HG03025 (cell line): ENCODE measurements at regions not wholly inside any gene's neighbourhood (a gene's known extent, or its start where the extent isn't known, plus 50 kb on each side); places are given as distances from the start of the nearest gene placed in this dataset.

Source experiments
- ATAC-seq: cut with Tn5 transposase; IDR thresholded peaks from one replicate; pipeline ENCODE4 v1.9.1; 2021; ENCODE audit warnings: mild to moderate bottlenecking, moderate library complexity; ENCODE audit not compliant: unreplicated experiment, low FRiP score

GRCh38 chr2:102078773-102079172 is 63.8 kb upstream of the IL1R1 start:
- no peak for ATAC-seq

DNA sequence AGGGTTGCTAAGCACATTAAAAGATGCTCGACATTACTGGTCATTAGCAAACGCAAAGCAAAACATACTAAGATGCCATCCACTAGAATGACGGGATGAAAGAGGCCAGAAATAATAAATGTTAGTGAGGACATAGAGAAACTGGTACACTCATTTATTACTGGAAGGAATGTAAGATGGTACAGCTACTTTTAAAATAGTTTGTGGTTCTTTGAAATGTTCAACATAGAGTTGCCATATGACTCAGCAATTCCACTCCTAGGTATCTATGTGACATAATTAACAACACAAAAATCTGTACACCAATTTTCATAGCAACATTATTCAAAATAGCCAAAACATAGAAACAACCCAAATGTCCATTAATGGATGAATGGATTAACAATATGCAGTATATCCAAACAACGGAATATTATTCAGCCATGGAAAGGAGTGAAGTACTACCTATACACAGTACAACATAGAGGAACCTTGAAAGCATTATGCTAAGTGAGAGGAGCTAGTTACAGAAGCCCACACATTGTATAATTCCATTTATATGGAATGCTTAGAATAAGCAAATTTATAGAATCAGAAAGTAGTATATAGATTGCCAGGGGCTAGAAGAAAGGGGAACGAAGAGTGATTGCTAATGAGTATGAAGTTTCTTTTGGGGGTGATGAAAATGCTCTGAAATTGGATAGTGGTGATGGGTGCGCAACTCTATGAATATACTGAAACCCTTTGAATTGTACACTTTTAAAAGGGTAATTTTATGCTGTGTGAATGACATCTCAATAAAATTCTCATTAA is 61.9 kb upstream of the IL1R1 start:
- ATAC-seq, result no peak

- ATAC-seq, result no peak
Observed at GRCh38 chr2:102081243-102081522, 61.4 kb upstream of the IL1R1 start.

- ATAC-seq, result no peak
Observed at GRCh38 chr2:102081606-102082005, 60.9 kb upstream of the IL1R1 start.

DNA sequence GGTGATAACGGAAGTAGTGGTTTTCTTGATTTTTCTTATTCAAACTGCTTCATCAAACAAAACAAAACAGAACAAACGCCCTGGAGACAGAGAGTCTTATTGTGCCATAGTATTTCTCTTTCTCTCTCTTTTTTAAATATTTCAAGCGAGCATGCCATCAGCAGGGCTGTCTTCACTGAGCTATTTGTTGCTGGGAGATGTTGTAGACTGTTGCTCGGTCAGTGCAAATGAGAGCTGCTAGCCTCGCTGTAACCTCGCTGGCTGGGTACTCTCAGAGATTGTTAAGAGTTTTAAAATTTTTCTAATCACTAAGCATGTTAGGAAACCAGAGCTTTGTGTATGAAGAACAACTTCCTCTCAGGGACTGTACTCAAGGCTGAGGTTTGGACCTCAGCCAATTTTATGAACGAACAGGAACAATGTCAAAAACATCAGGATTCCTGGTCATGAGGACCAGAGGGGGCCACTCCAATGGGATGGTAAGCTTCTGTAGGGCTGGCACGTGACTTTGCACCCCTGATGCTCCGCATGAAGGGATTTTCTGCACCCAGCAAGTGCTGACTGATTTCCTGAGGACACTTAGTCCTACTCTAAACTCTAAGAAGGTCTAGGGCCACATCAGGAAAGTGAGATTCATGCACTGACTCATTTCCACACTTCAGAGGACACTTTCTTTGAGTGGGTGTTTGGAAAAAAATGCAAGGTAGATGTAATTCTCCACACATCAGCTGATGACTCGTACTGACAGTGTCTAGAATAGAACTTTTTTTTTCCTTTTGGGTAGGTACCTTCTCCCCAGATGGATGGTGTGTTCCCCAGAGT is 59.8 kb upstream of the IL1R1 start:
- peak; percentile 79 for ATAC-seq

GRCh38 chr2:102083393-102083703 is 59.2 kb upstream of the IL1R1 start:
- peak; percentile 32 for ATAC-seq

- ATAC-seq, result no peak
Observed at GRCh38 chr2:102084651-102085050, 57.9 kb upstream of the IL1R1 start.

DNA sequence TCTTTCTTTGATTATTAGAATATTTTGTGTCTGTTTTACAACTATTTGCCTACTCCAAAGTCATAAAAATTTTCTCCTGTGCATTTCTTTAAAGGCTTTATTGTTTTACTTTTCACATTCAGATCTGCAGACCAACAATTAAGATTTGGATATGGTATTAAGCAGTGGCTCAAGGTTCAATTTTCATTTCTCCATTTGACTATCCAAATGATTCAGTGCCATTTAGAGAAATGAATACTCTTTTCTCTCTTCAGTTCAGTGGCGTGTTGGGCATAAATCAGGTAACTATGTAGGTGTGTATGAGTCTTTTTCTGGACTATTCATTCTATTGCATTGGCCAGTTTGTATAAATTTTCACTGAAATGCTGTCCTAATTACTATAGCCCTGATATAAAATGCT is 57.3 kb upstream of the IL1R1 start:
- ATAC-seq, result no peak

GRCh38 chr2:102086150-102086872 is 56.2 kb upstream of the IL1R1 start:
- ATAC-seq, result no peak

GRCh38 chr2:102091121-102091520 is 51.4 kb upstream of the IL1R1 start:
- no peak for ATAC-seq

DNA sequence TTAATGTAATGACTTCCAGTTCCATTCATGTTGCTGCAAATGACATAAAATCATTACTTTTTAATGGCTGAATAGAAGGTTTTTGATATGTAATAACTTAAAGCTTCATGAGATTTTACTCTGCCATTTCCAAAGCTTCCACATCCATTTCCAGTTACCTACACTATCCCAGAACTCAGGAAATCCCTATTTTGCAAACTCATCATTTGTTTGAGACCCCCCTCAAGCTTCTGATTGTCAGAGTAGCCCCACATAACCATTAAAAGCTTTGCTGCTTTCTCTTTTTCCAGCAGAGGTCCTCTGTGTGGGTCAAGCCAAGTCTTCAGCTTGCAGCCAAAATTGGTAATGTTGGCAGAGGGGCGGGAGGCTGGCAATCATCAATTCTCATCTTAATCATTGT is 50.6 kb upstream of the IL1R1 start:
- ATAC-seq, result no peak

- no peak for ATAC-seq
Observed at GRCh38 chr2:102092535-102092934, 50.0 kb upstream of the IL1R1 start.
